ENCODE measurements at regions not wholly inside any gene's neighbourhood (a gene's known extent, or its start where the extent isn't known, plus 50 kb on each side); places are given as distances from the start of the nearest gene placed in this dataset.

GRCh38 chr6:81387163-81387562 lies 365.3 kb downstream of the TENT5A start:
- Histone ChIP-seq H4K20me1 (ENCODE audit: insufficient read depth) (no peaks in the 10 kb centered on the region), H3K4me3 (replicated peaks in 1 of 2; ENCODE audit: low read depth in 1 of 2, low read length in 2 of 2) (no peak overlapping the region), H3K9me2 (ENCODE audit: insufficient read depth) (no peaks in the 10 kb centered on the region; the same call in 1 of the 2 replicates), H3K36me3 (ENCODE audit: control insufficient read depth in 1 of 2, insufficient read depth in 2 of 2, low read length in 2 of 2) (no peaks in the 10 kb centered on the region), H3K4me2 (ENCODE audit: low read length) (no peak overlapping the region), H3K27ac (ENCODE audit: low read depth, low read length) (no peak overlapping the region), H3K4me1 (ENCODE audit: control insufficient read depth in 1 of 2, insufficient read depth in 2 of 2, low read length in 2 of 2) (no peaks in the 10 kb centered on the region), H2AFZ (ENCODE audit: low read depth, low read length, poor library complexity, severe bottlenecking) (peak overlapping the region; percentile 52), H3K27me3 (ENCODE audit: insufficient read depth, low read length) (no peaks in the 10 kb centered on the region), H3K9ac (ENCODE audit: low read length) (no peak overlapping the region), H3K9me3 (ENCODE audit: control insufficient read depth in 1 of 2, insufficient read depth in 1 of 2, low read depth in 1 of 2, low read length in 2 of 2) (no peaks in the 10 kb centered on the region), H3K79me2 (ENCODE audit: insufficient read depth, low read length) (no peaks in the 10 kb centered on the region)
- no peak for DNase-seq (ENCODE audit: low read depth, low spot score)
- no peak for ATAC-seq
- ChIA-PET CTCF (no interaction called here), RAD21 (ENCODE audit: low non-redundant PET in 1 of 2, low total read pairs in 2 of 2, uncharacterized antibody in 2 of 2, unreplicated experiment in 2 of 2) (no interaction called here), POLR2A (no interaction called here)
- BruUV-seq (replicated peaks) = no TSS peak
- TF ChIP-seq, protein P1, sequence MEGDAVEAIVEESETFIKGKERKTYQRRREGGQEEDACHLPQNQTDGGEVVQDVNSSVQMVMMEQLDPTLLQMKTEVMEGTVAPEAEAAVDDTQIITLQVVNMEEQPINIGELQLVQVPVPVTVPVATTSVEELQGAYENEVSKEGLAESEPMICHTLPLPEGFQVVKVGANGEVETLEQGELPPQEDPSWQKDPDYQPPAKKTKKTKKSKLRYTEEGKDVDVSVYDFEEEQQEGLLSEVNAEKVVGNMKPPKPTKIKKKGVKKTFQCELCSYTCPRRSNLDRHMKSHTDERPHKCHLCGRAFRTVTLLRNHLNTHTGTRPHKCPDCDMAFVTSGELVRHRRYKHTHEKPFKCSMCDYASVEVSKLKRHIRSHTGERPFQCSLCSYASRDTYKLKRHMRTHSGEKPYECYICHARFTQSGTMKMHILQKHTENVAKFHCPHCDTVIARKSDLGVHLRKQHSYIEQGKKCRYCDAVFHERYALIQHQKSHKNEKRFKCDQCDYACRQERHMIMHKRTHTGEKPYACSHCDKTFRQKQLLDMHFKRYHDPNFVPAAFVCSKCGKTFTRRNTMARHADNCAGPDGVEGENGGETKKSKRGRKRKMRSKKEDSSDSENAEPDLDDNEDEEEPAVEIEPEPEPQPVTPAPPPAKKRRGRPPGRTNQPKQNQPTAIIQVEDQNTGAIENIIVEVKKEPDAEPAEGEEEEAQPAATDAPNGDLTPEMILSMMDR (IDR thresholded peaks at IDR 0.05 in 2 of 3, conservative IDR thresholded peaks at IDR 0.05 in 1 of 3; ENCODE audit: borderline replicate concordance in 1 of 3, insufficient read depth in 1 of 3, low read depth in 2 of 3, low read length in 2 of 3) = no peak
- TF ChIP-seq CBX3 (IDR thresholded peaks at IDR 0.05; ENCODE audit: low read depth) (no peak), REST (IDR thresholded peaks at IDR 0.05; ENCODE audit: low read depth) (no peak), SP1 (IDR thresholded peaks at IDR 0.05; ENCODE audit: low read depth) (no peak), POLR2A (IDR thresholded peaks at IDR 0.05; ENCODE audit: borderline replicate concordance, extremely low read depth, insufficient read depth, insufficient read length) (no peak), SIN3A (IDR thresholded peaks at IDR 0.05; ENCODE audit: low read depth) (no peak), ZFX (IDR thresholded peaks at IDR 0.05) (no peak), ELF1 (IDR thresholded peaks at IDR 0.05; ENCODE audit: borderline replicate concordance, low read depth) (no peak), ZNF274 (IDR thresholded peaks at IDR 0.05; ENCODE audit: low read depth, low read length) (no peak), SRF (IDR thresholded peaks at IDR 0.05; ENCODE audit: low read depth) (no peak), POLR2AphosphoS5 (IDR thresholded peaks at IDR 0.05; ENCODE audit: low read depth, low read length) (no peak), TCF7L2 (IDR thresholded peaks at IDR 0.05; ENCODE audit: borderline replicate concordance, extremely low read depth, insufficient read depth, insufficient read length) (no peak), EZH2 (IDR thresholded peaks at IDR 0.05) (no peak), EZH2phosphoT487 (IDR thresholded peaks at IDR 0.05; ENCODE audit: borderline replicate concordance) (no peak), YY1 (IDR thresholded peaks at IDR 0.05; ENCODE audit: extremely low read depth, insufficient replicate concordance, low read depth, low read length) (no peak), RAD21 (IDR thresholded peaks at IDR 0.05; ENCODE audit: low read depth) (no peak), FOSL1 (IDR thresholded peaks at IDR 0.05; ENCODE audit: low read depth) (no peak)
- TF ChIP-seq, protein P2, sequence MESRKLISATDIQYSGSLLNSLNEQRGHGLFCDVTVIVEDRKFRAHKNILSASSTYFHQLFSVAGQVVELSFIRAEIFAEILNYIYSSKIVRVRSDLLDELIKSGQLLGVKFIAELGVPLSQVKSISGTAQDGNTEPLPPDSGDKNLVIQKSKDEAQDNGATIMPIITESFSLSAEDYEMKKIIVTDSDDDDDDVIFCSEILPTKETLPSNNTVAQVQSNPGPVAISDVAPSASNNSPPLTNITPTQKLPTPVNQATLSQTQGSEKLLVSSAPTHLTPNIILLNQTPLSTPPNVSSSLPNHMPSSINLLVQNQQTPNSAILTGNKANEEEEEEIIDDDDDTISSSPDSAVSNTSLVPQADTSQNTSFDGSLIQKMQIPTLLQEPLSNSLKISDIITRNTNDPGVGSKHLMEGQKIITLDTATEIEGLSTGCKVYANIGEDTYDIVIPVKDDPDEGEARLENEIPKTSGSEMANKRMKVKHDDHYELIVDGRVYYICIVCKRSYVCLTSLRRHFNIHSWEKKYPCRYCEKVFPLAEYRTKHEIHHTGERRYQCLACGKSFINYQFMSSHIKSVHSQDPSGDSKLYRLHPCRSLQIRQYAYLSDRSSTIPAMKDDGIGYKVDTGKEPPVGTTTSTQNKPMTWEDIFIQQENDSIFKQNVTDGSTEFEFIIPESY (IDR thresholded peaks at IDR 0.05; ENCODE audit: extremely low read depth, insufficient replicate concordance, low read length) = no peak
- TF ChIP-seq, protein P3, sequence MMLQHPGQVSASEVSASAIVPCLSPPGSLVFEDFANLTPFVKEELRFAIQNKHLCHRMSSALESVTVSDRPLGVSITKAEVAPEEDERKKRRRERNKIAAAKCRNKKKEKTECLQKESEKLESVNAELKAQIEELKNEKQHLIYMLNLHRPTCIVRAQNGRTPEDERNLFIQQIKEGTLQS (IDR thresholded peaks at IDR 0.05) = no peak
- TF ChIP-seq, protein P4, sequence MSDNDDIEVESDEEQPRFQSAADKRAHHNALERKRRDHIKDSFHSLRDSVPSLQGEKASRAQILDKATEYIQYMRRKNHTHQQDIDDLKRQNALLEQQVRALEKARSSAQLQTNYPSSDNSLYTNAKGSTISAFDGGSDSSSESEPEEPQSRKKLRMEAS (IDR thresholded peaks at IDR 0.05) = no peak
- intact Hi-C loops (cut with micrococcal nuclease) = no loop called here
